IMR-90 (cell line): ENCODE measurements at regions not wholly inside any gene's neighbourhood (a gene's known extent, or its start where the extent isn't known, plus 50 kb on each side); places are given as distances from the start of the nearest gene placed in this dataset.
A peak's percentile ranks its signal among the peaks of the same experiment; 100 is the strongest.

Experiments used
- ATAC-seq: fragments of 200-7000 bp; cut with Tn5 transposase; 2 replicates; pipeline ENCODE4 v1.9.1; 2020; ENCODE audit warnings: low read depth, mild to moderate bottlenecking, moderate library complexity
- BruUV-seq: library from RNA; stranded (reverse); fragments of 400-500 nt; replicated peaks from 2 replicates; lab custom pipeline; 2021; lab: Mats Ljungman, UMichigan
- CTCF ChIA-PET: fragments of 300-600 bp; formaldehyde crosslinking; extraction: SDS; loops from one replicate; lab custom pipeline; 2021; ENCODE audit warnings: antibody characterized with exemption; lab: Yijun Ruan, JAX
- POLR2A ChIA-PET: fragments of 300-600 bp; sonication (Branson Sonifier 250); formaldehyde crosslinking; loops from one replicate; lab custom pipeline; 2022; ENCODE audit warnings: antibody characterized with exemption; ENCODE audit not compliant: unreplicated experiment; lab: Charles Lee
- DNase-seq: peaks from one replicate; pipeline ENCODE4 v3.0.0; 2013
- H2AFZ ChIP-seq: replicated peaks from 2 replicates; pipeline ENCODE3; 2013; ENCODE audit warnings: low read length, mild to moderate bottlenecking; ENCODE audit not compliant: poor library complexity
- H2AK5ac ChIP-seq: 2 replicates; pipeline ENCODE4 v1.6.1; 2013; ENCODE audit warnings: low read depth, low read length, inconsistent platforms
- H2AK9ac ChIP-seq: replicated peaks from 2 replicates; pipeline ENCODE3; 2013; ENCODE audit warnings: mild to moderate bottlenecking, low read depth, low read length, moderate library complexity; ENCODE audit not compliant: poor library complexity
- H2BK120ac ChIP-seq: 2 replicates; pipeline ENCODE4 v1.6.1; 2013; ENCODE audit warnings: low read depth, low read length, inconsistent platforms
- H2BK15ac ChIP-seq: 3 replicates; pipeline ENCODE4 v1.6.1; 2013; ENCODE audit warnings: low read depth, low read length, inconsistent platforms
- H2BK20ac ChIP-seq: 2 replicates; pipeline ENCODE4 v1.6.1; 2013; ENCODE audit warnings: low read depth, mild to moderate bottlenecking, inconsistent platforms, low read length, moderate library complexity
- H2BK5ac ChIP-seq: 2 replicates; pipeline ENCODE4 v1.6.1; 2013; ENCODE audit warnings: mild to moderate bottlenecking, low read depth, low read length, inconsistent platforms; ENCODE audit not compliant: poor library complexity, severe bottlenecking
- H3K14ac ChIP-seq: replicated peaks from 2 replicates; pipeline ENCODE4 v1.6.1; 2013; ENCODE audit warnings: low read depth, low read length, inconsistent platforms
- H3K18ac ChIP-seq: 2 replicates; pipeline ENCODE4 v1.6.1; 2013; ENCODE audit warnings: low read depth, low read length, control low read depth
- H3K23ac ChIP-seq: 2 replicates; pipeline ENCODE4 v1.6.1; 2013; ENCODE audit warnings: low read depth, low read length, inconsistent platforms
- H3K27ac ChIP-seq: 2 replicates; pipeline ENCODE4 v1.5.1; 2013; ENCODE audit warnings: mild to moderate bottlenecking, control low read depth, low read length; ENCODE audit not compliant: insufficient read depth
- H3K27me3 ChIP-seq: 2 replicates; pipeline ENCODE4 v1.6.1; 2013; ENCODE audit warnings: low read length; ENCODE audit not compliant: control insufficient read depth, insufficient read depth
- H3K36me3 ChIP-seq: 2 replicates; pipeline ENCODE4 v1.6.1; 2013; ENCODE audit warnings: low read length, mixed read lengths; ENCODE audit not compliant: control insufficient read depth, insufficient read depth
- H3K4ac ChIP-seq: 2 replicates; pipeline ENCODE4 v1.6.1; 2013; ENCODE audit warnings: low read depth, low read length, inconsistent platforms
- H3K4me1 ChIP-seq: 2 replicates; pipeline ENCODE4 v1.6.1; 2013; ENCODE audit warnings: low read length, mixed read lengths; ENCODE audit not compliant: control insufficient read depth, insufficient read depth
- H3K4me2 ChIP-seq: 2 replicates; pipeline ENCODE4 v1.6.1; 2013; ENCODE audit warnings: low read depth, mild to moderate bottlenecking, control low read depth, low read length, moderate library complexity
- H3K4me3 ChIP-seq: 2 replicates; pipeline ENCODE4 v1.5.1; 2013; ENCODE audit warnings: low read depth, mild to moderate bottlenecking, control low read depth, low read length, moderate library complexity; ENCODE audit not compliant: insufficient read depth
- H3K56ac ChIP-seq: 2 replicates; pipeline ENCODE4 v1.6.1; 2013; ENCODE audit warnings: low read length, inconsistent platforms; ENCODE audit not compliant: insufficient read depth; ENCODE audit errors: extremely low read depth
- H3K79me1 ChIP-seq, 2 experiments: 2 replicates each; pipeline ENCODE4 v1.6.1; 2013; ENCODE audit warnings: low read length in 2 of 2, inconsistent platforms in 1 of 2, low read depth in 1 of 2
- H3K9ac ChIP-seq: 2 replicates; pipeline ENCODE4 v1.6.1; 2013; ENCODE audit warnings: low read depth, low read length, control low read depth
- H3K9me1 ChIP-seq: 2 replicates; pipeline ENCODE4 v1.6.1; 2013; ENCODE audit warnings: low read length, inconsistent platforms; ENCODE audit not compliant: insufficient read depth
- H3K9me3 ChIP-seq: 2 replicates; pipeline ENCODE4 v1.6.1; 2013; ENCODE audit warnings: low read length; ENCODE audit not compliant: control insufficient read depth, insufficient read depth
- H4K20me1 ChIP-seq: 2 replicates; pipeline ENCODE4 v1.6.1; 2013; ENCODE audit warnings: low read length, inconsistent platforms; ENCODE audit not compliant: insufficient read depth
- H4K5ac ChIP-seq: 2 replicates; pipeline ENCODE4 v1.6.1; 2013; ENCODE audit warnings: mild to moderate bottlenecking, low read depth, low read length, control low read depth
- H4K8ac ChIP-seq, 2 experiments: 2 replicates each; pipeline ENCODE4 v1.6.1; 2013; ENCODE audit warnings: low read depth in 2 of 2, low read length in 2 of 2, control low read depth in 1 of 2, inconsistent platforms in 1 of 2
- H4K91ac ChIP-seq: 2 replicates; pipeline ENCODE4 v1.6.1; 2013; ENCODE audit warnings: low read depth, low read length, inconsistent platforms; ENCODE audit not compliant: insufficient read depth
- BHLHE40 ChIP-seq: fragments of 150-350 bp; IDR thresholded peaks from 2 replicates; pipeline ENCODE4 v1.6.1; 2016; ENCODE audit warnings: mild to moderate bottlenecking, low read depth, low read length
- CEBPB ChIP-seq: IDR thresholded peaks from 2 replicates; pipeline ENCODE4 v1.6.1; 2012; ENCODE audit warnings: low read depth, low read length, improper control_type of control experiment
- FOS ChIP-seq: fragments of 150-350 bp; IDR thresholded peaks from 2 replicates; pipeline ENCODE4 v1.6.1; 2016; ENCODE audit warnings: low read depth, low read length
- MAFK ChIP-seq: IDR thresholded peaks from 2 replicates; pipeline ENCODE4 v1.6.1; 2012; ENCODE audit warnings: low read depth, low read length, improper control_type of control experiment
- MAZ ChIP-seq: IDR thresholded peaks from 2 replicates; pipeline ENCODE4 v1.6.1; 2012; ENCODE audit warnings: low read depth, mild to moderate bottlenecking, low read length, improper control_type of control experiment, moderate library complexity, borderline replicate concordance
- NFE2L2 ChIP-seq: fragments of 150-350 bp; IDR thresholded peaks from 2 replicates; pipeline ENCODE4 v1.6.1; 2016; ENCODE audit warnings: low read depth, mild to moderate bottlenecking, low read length
- POLR2A ChIP-seq: IDR thresholded peaks from 2 replicates; pipeline ENCODE4 v1.6.1; 2012; ENCODE audit warnings: mild to moderate bottlenecking, low read depth, low read length
- RCOR1 ChIP-seq: IDR thresholded peaks from 2 replicates; pipeline ENCODE4 v1.6.1; 2012; ENCODE audit warnings: mild to moderate bottlenecking, low read length, improper control_type of control experiment; ENCODE audit not compliant: insufficient replicate concordance
- RFX5 ChIP-seq: IDR thresholded peaks from 2 replicates; pipeline ENCODE4 v1.8.0; 2012; ENCODE audit warnings: low read depth, mild to moderate bottlenecking, low read length, moderate library complexity
- SMC3 ChIP-seq: fragments of 150-350 bp; IDR thresholded peaks from 2 replicates; pipeline ENCODE4 v1.6.1; 2016; ENCODE audit warnings: low read depth, mild to moderate bottlenecking, antibody characterized with exemption, low read length, moderate library complexity
- WGBS, 2 experiments: methylation state at CpG; one replicate each; pipeline versions ENCODE4 v1.1.5 to v1.1.7; 2013; ENCODE audit warnings: missing lambda C conversion rate in 2 of 2; ENCODE audit not compliant: insufficient read length in 1 of 2; ENCODE audit errors: extremely low coverage in 2 of 2; 5-methylcytosine and 5-hydroxymethylcytosine counted together
- dilution Hi-C: fragments of 300-500 bp; cut with HindIII; formaldehyde crosslinking; loops from one replicate; pipeline ENCODE4 v1.14.3; 2018; ENCODE audit warnings: low sequenced_read_pairs; ENCODE audit not compliant: unreplicated experiment
- in situ Hi-C: fragments of 300-500 bp; cut with MboI; formaldehyde crosslinking; loops from 3 replicates; pipeline ENCODE4 v1.14.3; 2019; ENCODE audit warnings: low sequenced_read_pairs, inconsistent platforms, mixed read lengths
- intact Hi-C: fragments of 100-400 bp; cut with micrococcal nuclease; formaldehyde crosslinking; loops from 2 replicates; pipeline ENCODE4 v1.10.0; 2022
- TF ChIP-seq, protein P1 (sequence below): fragments of 150-350 bp; IDR thresholded peaks from 2 replicates; pipeline ENCODE4 v1.6.1; 2017; ENCODE audit warnings: mild to moderate bottlenecking, antibody characterized with exemption, low read length, low read depth
- TF ChIP-seq, protein P2 (sequence below): conservative IDR thresholded peaks from 2 replicates; pipeline ENCODE4 v1.5.1; 2012; ENCODE audit warnings: mild to moderate bottlenecking, low read depth, low read length, improper control_type of control experiment
- TF ChIP-seq, protein P3 (sequence below): fragments of 150-350 bp; IDR thresholded peaks from 2 replicates; pipeline ENCODE4 v1.6.1; 2016; ENCODE audit warnings: low read depth, mild to moderate bottlenecking, low read length, moderate library complexity, borderline replicate concordance

DNA sequence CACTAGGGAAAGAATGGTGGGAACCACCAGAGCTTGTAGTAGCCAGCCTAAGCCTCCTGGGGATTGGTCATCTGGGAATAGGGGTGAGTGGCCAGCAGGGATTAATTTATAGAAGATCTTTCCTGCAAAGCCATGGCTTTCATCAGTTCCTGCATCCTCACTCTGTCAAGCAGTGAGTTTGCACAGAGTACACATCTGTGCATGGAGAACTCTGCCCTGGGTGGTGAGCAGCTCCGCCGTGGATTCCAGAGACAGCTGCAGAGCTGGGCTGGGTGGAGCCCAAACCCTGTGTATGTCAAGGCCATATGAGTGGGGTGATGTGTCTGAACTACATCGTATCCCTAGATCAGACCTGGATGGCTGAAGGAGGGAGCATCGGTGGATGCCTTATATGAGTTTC lies 182.2 kb downstream of the GLI2 start:
- DNase-seq, result peak; percentile 75
- H3K27ac ChIP-seq, result no peak overlapping the region
- BruUV-seq, result no TSS peak

More for the DNA sequence above, 182.2 kb downstream of the GLI2 start:
- H2BK20ac ChIP-seq, result no peak overlapping the region
- ATAC-seq, result peak; percentile 21
- no peak overlapping the region for H3K9ac ChIP-seq
- H4K20me1 ChIP-seq, result peaks cover 15% of the 10 kb centered on the region
- peak overlapping the region; percentile 6; the same call in 2 of the 3 replicates for H2BK15ac ChIP-seq
- H3K18ac ChIP-seq, result no peak overlapping the region
- H3K14ac ChIP-seq, result peak overlapping the region; percentile 53
- peak overlapping the region in 1 of 2 experiments; percentile 39; a peak in 1 of 4 replicates for H4K8ac ChIP-seq
- no peak overlapping the region for H3K56ac ChIP-seq
- no peak overlapping the region for H2BK5ac ChIP-seq
- H2AK9ac ChIP-seq, result peak overlapping the region; percentile 59
- dilution Hi-C loops, result no loop called here
- H4K91ac ChIP-seq, result peak overlapping the region; percentile 98
- no peaks in the 10 kb centered on the region for H3K9me3 ChIP-seq
- peak overlapping the region; percentile 95; the same call in 1 of the 2 replicates for H3K4ac ChIP-seq
- no peak for TF ChIP-seq CEBPB
- TF ChIP-seq, protein P1, sequence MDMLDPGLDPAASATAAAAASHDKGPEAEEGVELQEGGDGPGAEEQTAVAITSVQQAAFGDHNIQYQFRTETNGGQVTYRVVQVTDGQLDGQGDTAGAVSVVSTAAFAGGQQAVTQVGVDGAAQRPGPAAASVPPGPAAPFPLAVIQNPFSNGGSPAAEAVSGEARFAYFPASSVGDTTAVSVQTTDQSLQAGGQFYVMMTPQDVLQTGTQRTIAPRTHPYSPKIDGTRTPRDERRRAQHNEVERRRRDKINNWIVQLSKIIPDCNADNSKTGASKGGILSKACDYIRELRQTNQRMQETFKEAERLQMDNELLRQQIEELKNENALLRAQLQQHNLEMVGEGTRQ, result no peak
- no peak for TF ChIP-seq BHLHE40
- no peak for TF ChIP-seq SMC3
- no peak for TF ChIP-seq POLR2A
- no peak for TF ChIP-seq MAFK
- no peak for TF ChIP-seq RFX5
- no peak for TF ChIP-seq FOS
- TF ChIP-seq NFE2L2, result no peak
- TF ChIP-seq RCOR1, result no peak
- TF ChIP-seq, protein P2, sequence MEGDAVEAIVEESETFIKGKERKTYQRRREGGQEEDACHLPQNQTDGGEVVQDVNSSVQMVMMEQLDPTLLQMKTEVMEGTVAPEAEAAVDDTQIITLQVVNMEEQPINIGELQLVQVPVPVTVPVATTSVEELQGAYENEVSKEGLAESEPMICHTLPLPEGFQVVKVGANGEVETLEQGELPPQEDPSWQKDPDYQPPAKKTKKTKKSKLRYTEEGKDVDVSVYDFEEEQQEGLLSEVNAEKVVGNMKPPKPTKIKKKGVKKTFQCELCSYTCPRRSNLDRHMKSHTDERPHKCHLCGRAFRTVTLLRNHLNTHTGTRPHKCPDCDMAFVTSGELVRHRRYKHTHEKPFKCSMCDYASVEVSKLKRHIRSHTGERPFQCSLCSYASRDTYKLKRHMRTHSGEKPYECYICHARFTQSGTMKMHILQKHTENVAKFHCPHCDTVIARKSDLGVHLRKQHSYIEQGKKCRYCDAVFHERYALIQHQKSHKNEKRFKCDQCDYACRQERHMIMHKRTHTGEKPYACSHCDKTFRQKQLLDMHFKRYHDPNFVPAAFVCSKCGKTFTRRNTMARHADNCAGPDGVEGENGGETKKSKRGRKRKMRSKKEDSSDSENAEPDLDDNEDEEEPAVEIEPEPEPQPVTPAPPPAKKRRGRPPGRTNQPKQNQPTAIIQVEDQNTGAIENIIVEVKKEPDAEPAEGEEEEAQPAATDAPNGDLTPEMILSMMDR, result no peak
- TF ChIP-seq, protein P3, sequence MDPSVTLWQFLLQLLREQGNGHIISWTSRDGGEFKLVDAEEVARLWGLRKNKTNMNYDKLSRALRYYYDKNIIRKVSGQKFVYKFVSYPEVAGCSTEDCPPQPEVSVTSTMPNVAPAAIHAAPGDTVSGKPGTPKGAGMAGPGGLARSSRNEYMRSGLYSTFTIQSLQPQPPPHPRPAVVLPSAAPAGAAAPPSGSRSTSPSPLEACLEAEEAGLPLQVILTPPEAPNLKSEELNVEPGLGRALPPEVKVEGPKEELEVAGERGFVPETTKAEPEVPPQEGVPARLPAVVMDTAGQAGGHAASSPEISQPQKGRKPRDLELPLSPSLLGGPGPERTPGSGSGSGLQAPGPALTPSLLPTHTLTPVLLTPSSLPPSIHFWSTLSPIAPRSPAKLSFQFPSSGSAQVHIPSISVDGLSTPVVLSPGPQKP, result no peak
- no peak for TF ChIP-seq MAZ
- H3K9me1 ChIP-seq, result peaks cover 71% of the 10 kb centered on the region
- H2AFZ ChIP-seq, result peak overlapping the region; percentile 21
- H3K79me1 ChIP-seq, result peaks cover 67 to 97% of the 10 kb centered on the region in 2 experiments
- H4K5ac ChIP-seq, result no peak overlapping the region
- POLR2A ChIA-PET, result no interaction called here
- intact Hi-C loops, result no loop called here
- peaks cover 4% of the 10 kb centered on the region for H3K36me3 ChIP-seq
- in situ Hi-C loops, result no loop called here
- peaks cover 56% of the 10 kb centered on the region for H3K4me1 ChIP-seq
- CTCF ChIA-PET, result interaction anchor here (0.9 kb wide), 1 partner anchor 45 kb away, joined by 3 read pairs; no protein-coding TSS in a partner anchor
- peak overlapping the region; percentile 92 for H2AK5ac ChIP-seq
- no peak overlapping the region for H3K4me2 ChIP-seq
- peak overlapping the region; percentile 48 for H2BK120ac ChIP-seq
- peak overlapping the region; percentile 46; the same call in 1 of the 2 replicates for H3K23ac ChIP-seq
- WGBS, 2 experiments, result no CpG with 5 or more reads among the region's 4 CpGs
- no peaks in the 10 kb centered on the region for H3K27me3 ChIP-seq
- no peak overlapping the region for H3K4me3 ChIP-seq
